Keratinocyte (primary cell): ENCODE measurements at regions not wholly inside any gene's neighbourhood (a gene's known extent, or its start where the extent isn't known, plus 50 kb on each side); places are given as distances from the start of the nearest gene placed in this dataset.

Experiments
- DNase-seq: peaks from one replicate; pipeline ENCODE4 v3.0.0-alpha.2; 2011; ENCODE audit warnings: low read depth, missing footprints, low spot score
- FAIRE-seq: peaks from 2 replicates; lab custom pipeline; 2011; peaks lifted over from hg19 to GRCh38; lab: Jason Lieb, UNC
- H2AFZ ChIP-seq: 2 replicates; pipeline ENCODE4 v1.6.0; 2012; ENCODE audit warnings: low read length, control low read depth, inconsistent platforms; ENCODE audit not compliant: control insufficient read depth
- H3K27ac ChIP-seq: 2 replicates; pipeline ENCODE4 v1.5.1; 2011; ENCODE audit warnings: low read length; ENCODE audit not compliant: control insufficient read depth, insufficient read depth
- H3K27me3 ChIP-seq: 3 replicates; pipeline ENCODE4 v1.6.0; 2011; ENCODE audit warnings: low read length; ENCODE audit not compliant: control insufficient read depth, insufficient read depth; ENCODE audit errors: extremely low read depth
- H3K36me3 ChIP-seq, 2 experiments: 2 replicates in 1 of 2; 3 replicates in 1 of 2; pipeline ENCODE4 v1.5.1; 2011; ENCODE audit warnings: low read length in 2 of 2, mild to moderate bottlenecking in 1 of 2; ENCODE audit not compliant: control insufficient read depth in 2 of 2, insufficient read depth in 2 of 2; ENCODE audit errors: extremely low read depth in 1 of 2
- H3K4me1 ChIP-seq: 3 replicates; pipeline ENCODE4 v1.5.1; 2011; ENCODE audit warnings: low read length; ENCODE audit not compliant: control insufficient read depth, insufficient read depth; ENCODE audit errors: extremely low read depth
- H3K4me2 ChIP-seq: 3 replicates; pipeline ENCODE4 v1.6.0; 2011; ENCODE audit warnings: low read depth, low read length; ENCODE audit not compliant: control insufficient read depth, insufficient read depth; ENCODE audit errors: extremely low read depth
- H3K4me3 ChIP-seq, 3 experiments: fragments of 200-600 bp in 1 of 3; sonication (generic) in 1 of 3; 2 replicates in 2 of 3; 3 replicates in 1 of 3; pipeline ENCODE4 v1.5.1; 2011 to 2016; ENCODE audit warnings: low read length in 3 of 3, mild to moderate bottlenecking in 3 of 3, control low read depth in 2 of 3, inconsistent platforms in 1 of 3, low read depth in 1 of 3, mixed read lengths in 1 of 3, mixed run types in 1 of 3, moderate library complexity in 1 of 3; ENCODE audit not compliant: control insufficient read depth in 2 of 3, insufficient read depth in 2 of 3; ENCODE audit errors: extremely low read depth in 1 of 3
- H3K79me2 ChIP-seq: 2 replicates; pipeline ENCODE4 v1.6.0; 2012; ENCODE audit warnings: low read length; ENCODE audit not compliant: control insufficient read depth, insufficient read depth
- H3K9ac ChIP-seq: 3 replicates; pipeline ENCODE4 v1.6.0; 2011; ENCODE audit warnings: low read length; ENCODE audit not compliant: control insufficient read depth, insufficient read depth; ENCODE audit errors: extremely low read depth
- H3K9me1 ChIP-seq: 3 replicates; pipeline ENCODE4 v1.6.0; 2011; ENCODE audit warnings: low read length; ENCODE audit not compliant: control insufficient read depth, insufficient read depth; ENCODE audit errors: extremely low read depth
- H3K9me3 ChIP-seq: 2 replicates; pipeline ENCODE4 v1.5.1; 2012; ENCODE audit warnings: low read depth, low read length; ENCODE audit not compliant: control insufficient read depth
- H4K20me1 ChIP-seq: 3 replicates; pipeline ENCODE4 v1.6.0; 2011; ENCODE audit warnings: low read length; ENCODE audit not compliant: control insufficient read depth, insufficient read depth; ENCODE audit errors: extremely low read depth
- EZH2 ChIP-seq: IDR thresholded peaks from one replicate; pipeline ENCODE4 v1.6.1; 2012; ENCODE audit warnings: inconsistent platforms, mild to moderate bottlenecking, low read length, moderate library complexity
- dilution Hi-C: fragments of 300-500 bp; cut with MboI; formaldehyde crosslinking; loops from one replicate; pipeline ENCODE4 v1.7.0; 2020; ENCODE audit warnings: low sequenced_read_pairs; ENCODE audit not compliant: extremely low pct_ligation_motif_present
- TF ChIP-seq, protein P1 (sequence below), 3 experiments: IDR thresholded peaks in 1 of 3; conservative IDR thresholded peaks in 1 of 3; optimal IDR thresholded peaks in 1 of 3; 2 replicates in 2 of 3; 3 replicates in 1 of 3; pipeline versions ENCODE3 to v1.5.1; 2011; ENCODE audit warnings: low read length in 3 of 3, mild to moderate bottlenecking in 3 of 3, moderate library complexity in 2 of 3, control low read depth in 1 of 3, inconsistent platforms in 1 of 3; ENCODE audit not compliant: insufficient read depth in 2 of 3; ENCODE audit errors: extremely low read depth in 1 of 3

- TF ChIP-seq, protein P1, sequence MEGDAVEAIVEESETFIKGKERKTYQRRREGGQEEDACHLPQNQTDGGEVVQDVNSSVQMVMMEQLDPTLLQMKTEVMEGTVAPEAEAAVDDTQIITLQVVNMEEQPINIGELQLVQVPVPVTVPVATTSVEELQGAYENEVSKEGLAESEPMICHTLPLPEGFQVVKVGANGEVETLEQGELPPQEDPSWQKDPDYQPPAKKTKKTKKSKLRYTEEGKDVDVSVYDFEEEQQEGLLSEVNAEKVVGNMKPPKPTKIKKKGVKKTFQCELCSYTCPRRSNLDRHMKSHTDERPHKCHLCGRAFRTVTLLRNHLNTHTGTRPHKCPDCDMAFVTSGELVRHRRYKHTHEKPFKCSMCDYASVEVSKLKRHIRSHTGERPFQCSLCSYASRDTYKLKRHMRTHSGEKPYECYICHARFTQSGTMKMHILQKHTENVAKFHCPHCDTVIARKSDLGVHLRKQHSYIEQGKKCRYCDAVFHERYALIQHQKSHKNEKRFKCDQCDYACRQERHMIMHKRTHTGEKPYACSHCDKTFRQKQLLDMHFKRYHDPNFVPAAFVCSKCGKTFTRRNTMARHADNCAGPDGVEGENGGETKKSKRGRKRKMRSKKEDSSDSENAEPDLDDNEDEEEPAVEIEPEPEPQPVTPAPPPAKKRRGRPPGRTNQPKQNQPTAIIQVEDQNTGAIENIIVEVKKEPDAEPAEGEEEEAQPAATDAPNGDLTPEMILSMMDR (optimal IDR thresholded peaks at IDR 0.05 in 1 of 3, IDR thresholded peaks at IDR 0.05 in 1 of 3, conservative IDR thresholded peaks at IDR 0.05 in 1 of 3; ENCODE audit: extremely low read depth in 1 of 3, insufficient read depth in 2 of 3, low read length in 3 of 3) = no peak
- TF ChIP-seq EZH2 = no peak
- H3K9me3 ChIP-seq = peaks cover 14% of the 10 kb centered on the region
- FAIRE-seq = no peak
These were observed 211.8 kb upstream of the PPP2R2D start for GRCh38 chr10:131689016-131689415.

GRCh38 chr10:131689486-131689885, 211.3 kb upstream of the PPP2R2D start:
- no peak for DNase-seq
- H3K4me2 ChIP-seq = no peak overlapping the region
- no peaks in the 10 kb centered on the region for H4K20me1 ChIP-seq
- H3K27me3 ChIP-seq = no peaks in the 10 kb centered on the region
- H3K9me1 ChIP-seq = no peaks in the 10 kb centered on the region
- H3K79me2 ChIP-seq = no peaks in the 10 kb centered on the region
- dilution Hi-C loops = no loop called here
- H3K4me1 ChIP-seq = no peaks in the 10 kb centered on the region
- no peak overlapping the region for H3K9ac ChIP-seq
- no peak overlapping the region for H3K4me3 ChIP-seq
- no peak for FAIRE-seq
- no peak overlapping the region for H2AFZ ChIP-seq
- TF ChIP-seq EZH2 = no peak
- TF ChIP-seq, protein P1 (optimal IDR thresholded peaks at IDR 0.05 in 1 of 3, IDR thresholded peaks at IDR 0.05 in 1 of 3, conservative IDR thresholded peaks at IDR 0.05 in 1 of 3; ENCODE audit: extremely low read depth in 1 of 3, insufficient read depth in 2 of 3, low read length in 3 of 3) = no peak
- H3K9me3 ChIP-seq = peaks cover 14% of the 10 kb centered on the region
- H3K27ac ChIP-seq = no peak overlapping the region
- H3K36me3 ChIP-seq = no peaks in the 10 kb centered on the region

More at GRCh38 chr10:131689016-131689415, 211.8 kb upstream of the PPP2R2D start:
- Histone ChIP-seq H2AFZ (no peak overlapping the region), H3K9me1 (no peaks in the 10 kb centered on the region), H3K4me1 (no peaks in the 10 kb centered on the region), H3K4me3 (no peak overlapping the region), H3K27me3 (no peaks in the 10 kb centered on the region), H3K36me3 (no peaks in the 10 kb centered on the region), H3K27ac (no peak overlapping the region), H3K4me2 (no peak overlapping the region), H3K79me2 (no peaks in the 10 kb centered on the region), H3K9ac (no peak overlapping the region), H4K20me1 (no peaks in the 10 kb centered on the region)
- dilution Hi-C loops = no loop called here
- DNase-seq = no peak
